ENCODE measurements at regions not wholly inside any gene's neighbourhood (a gene's known extent, or its start where the extent isn't known, plus 50 kb on each side); places are given as distances from the start of the nearest gene placed in this dataset.

DNA sequence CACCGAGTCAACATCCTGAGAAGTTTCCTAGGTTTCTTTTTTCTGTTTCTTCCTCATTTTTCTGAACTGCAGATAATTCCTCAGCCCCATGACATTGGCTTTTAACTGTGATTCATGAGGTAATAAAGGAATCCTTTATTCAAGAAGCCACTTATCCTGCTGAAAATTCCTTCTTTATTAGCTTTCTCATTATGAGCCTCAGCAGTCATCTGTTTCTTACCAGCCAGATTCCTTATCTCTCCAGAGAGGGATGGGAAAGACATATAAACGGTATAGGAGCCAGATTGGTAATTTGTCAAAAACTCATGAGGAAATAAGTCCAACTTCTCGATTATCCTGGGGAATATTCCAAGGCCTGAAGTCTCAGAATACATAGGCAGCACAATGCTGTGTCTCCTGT is 465.4 kb downstream of the ICE1 start:
- Histone ChIP-seq H3K36me3 (no peaks in the 10 kb centered on the region), H3K9me3 (ENCODE audit: low read depth) (no peaks in the 10 kb centered on the region), H3K9ac (no peak overlapping the region), H2AFZ (replicated peaks) (no peak overlapping the region), H4K20me1 (ENCODE audit: low read depth) (no peaks in the 10 kb centered on the region), H3K4me1 (no peaks in the 10 kb centered on the region), H3K27me3 (peaks cover 17% of the 10 kb centered on the region), H3K4me3 (no peak overlapping the region), H3F3A (ENCODE audit: low read depth) (no peaks in the 10 kb centered on the region), H3K4me2 (no peak overlapping the region), H3K79me2 (ENCODE audit: low read depth) (no peaks in the 10 kb centered on the region), H3K27ac (no peak overlapping the region)
- Mint-ChIP-seq H3K27ac (no peak overlapping the region), H3K9me3 (peaks cover 2% of the 10 kb centered on the region), H3K4me1 (peaks cover 29% of the 10 kb centered on the region), H3K27me3 (ENCODE audit: insufficient read depth, low read depth) (peaks cover 16% of the 10 kb centered on the region), H3K4me3 (no peak overlapping the region), H3K36me3 (no peaks in the 10 kb centered on the region)
- TF ChIP-seq EZH2 (IDR thresholded peaks at IDR 0.05): no peak
- no peak for TF ChIP-seq EZH2phosphoT487 (IDR thresholded peaks at IDR 0.05)
- TF ChIP-seq, protein P1, sequence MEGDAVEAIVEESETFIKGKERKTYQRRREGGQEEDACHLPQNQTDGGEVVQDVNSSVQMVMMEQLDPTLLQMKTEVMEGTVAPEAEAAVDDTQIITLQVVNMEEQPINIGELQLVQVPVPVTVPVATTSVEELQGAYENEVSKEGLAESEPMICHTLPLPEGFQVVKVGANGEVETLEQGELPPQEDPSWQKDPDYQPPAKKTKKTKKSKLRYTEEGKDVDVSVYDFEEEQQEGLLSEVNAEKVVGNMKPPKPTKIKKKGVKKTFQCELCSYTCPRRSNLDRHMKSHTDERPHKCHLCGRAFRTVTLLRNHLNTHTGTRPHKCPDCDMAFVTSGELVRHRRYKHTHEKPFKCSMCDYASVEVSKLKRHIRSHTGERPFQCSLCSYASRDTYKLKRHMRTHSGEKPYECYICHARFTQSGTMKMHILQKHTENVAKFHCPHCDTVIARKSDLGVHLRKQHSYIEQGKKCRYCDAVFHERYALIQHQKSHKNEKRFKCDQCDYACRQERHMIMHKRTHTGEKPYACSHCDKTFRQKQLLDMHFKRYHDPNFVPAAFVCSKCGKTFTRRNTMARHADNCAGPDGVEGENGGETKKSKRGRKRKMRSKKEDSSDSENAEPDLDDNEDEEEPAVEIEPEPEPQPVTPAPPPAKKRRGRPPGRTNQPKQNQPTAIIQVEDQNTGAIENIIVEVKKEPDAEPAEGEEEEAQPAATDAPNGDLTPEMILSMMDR (IDR thresholded peaks at IDR 0.05): no peak
- DNase-seq (ENCODE audit: low spot score): no peak

DNA sequence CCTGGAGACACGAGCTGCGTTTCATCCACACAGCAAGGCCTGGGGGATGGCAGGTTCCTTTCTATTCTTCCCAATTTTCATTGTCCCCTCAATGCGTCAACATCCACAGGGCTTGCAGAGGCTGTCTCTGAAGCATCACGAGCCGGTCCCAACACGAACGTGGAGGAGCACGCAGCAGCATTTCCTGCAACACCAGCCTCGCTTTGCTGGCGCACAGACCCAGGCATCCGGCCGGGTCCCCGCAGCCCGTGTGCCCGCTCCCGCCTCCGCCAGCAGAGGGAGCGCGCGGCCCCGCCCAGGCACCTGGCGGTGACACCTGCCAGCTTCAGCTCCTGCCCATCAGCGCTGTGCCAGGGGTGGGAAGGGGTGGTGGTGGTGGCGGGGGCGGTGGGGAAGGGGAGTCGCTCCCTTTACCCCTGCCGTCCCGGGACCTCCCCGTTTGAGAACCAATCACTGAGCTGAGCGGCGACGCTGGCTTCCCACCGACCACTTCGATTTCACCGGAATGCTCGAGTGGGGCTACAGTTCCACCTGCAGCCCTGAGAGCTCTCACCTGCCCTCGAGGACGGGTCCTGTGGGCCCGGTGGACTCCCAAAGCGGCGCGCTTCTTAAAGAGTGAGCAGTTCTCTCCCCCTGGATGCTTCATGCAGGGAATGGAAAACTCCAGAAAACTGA is 464.5 kb downstream of the ICE1 start:
- TF ChIP-seq, protein P1 (IDR thresholded peaks at IDR 0.05): peak; percentile 84
- TF ChIP-seq EZH2 (IDR thresholded peaks at IDR 0.05): no peak
- no peak overlapping the region for H3K27ac ChIP-seq
- H3K27me3 ChIP-seq: peaks cover 17% of the 10 kb centered on the region
- H3K9me3 ChIP-seq (ENCODE audit: low read depth): no peaks in the 10 kb centered on the region
- no peak overlapping the region for H3K4me3 Mint-ChIP-seq
- peaks cover 23% of the 10 kb centered on the region for H3K4me1 Mint-ChIP-seq
- peaks cover 11% of the 10 kb centered on the region for H3K27me3 Mint-ChIP-seq (ENCODE audit: insufficient read depth, low read depth)
- H2AFZ ChIP-seq (replicated peaks): peak overlapping the region; percentile 55
- no peaks in the 10 kb centered on the region for H3F3A ChIP-seq (ENCODE audit: low read depth)
- H3K36me3 Mint-ChIP-seq: no peaks in the 10 kb centered on the region
- no peaks in the 10 kb centered on the region for H3K4me1 ChIP-seq
- no peak overlapping the region for H3K9ac ChIP-seq
- H3K36me3 ChIP-seq: no peaks in the 10 kb centered on the region
- H3K4me3 ChIP-seq: no peak overlapping the region
- no peaks in the 10 kb centered on the region for H4K20me1 ChIP-seq (ENCODE audit: low read depth)
- peak; percentile 62 for DNase-seq (ENCODE audit: low spot score)
- H3K9me3 Mint-ChIP-seq: peaks cover 2% of the 10 kb centered on the region
- H3K27ac Mint-ChIP-seq: no peak overlapping the region
- no peaks in the 10 kb centered on the region for H3K79me2 ChIP-seq (ENCODE audit: low read depth)
- no peak overlapping the region for H3K4me2 ChIP-seq

DNA sequence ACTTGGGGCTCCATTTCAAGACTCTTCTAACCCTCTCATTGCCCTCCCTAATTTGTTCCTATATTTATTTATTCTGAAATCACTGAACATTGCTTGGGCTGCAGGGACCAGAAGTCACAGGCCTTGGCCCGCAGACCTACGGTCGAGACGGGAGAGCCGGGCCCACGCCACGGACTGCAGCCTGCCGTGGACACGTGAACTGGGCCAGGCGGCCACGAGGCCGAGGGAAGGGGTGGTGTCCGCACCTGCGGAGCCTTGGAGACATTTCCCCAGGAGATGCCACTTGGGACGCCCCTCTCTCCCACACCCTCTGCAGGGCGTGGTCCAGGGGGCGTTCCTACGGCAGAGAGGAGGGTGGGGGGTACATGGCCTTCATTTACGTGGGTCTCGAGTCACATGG is 463.9 kb downstream of the ICE1 start:
- no peaks in the 10 kb centered on the region for H3K4me1 ChIP-seq
- no peaks in the 10 kb centered on the region for H3K36me3 ChIP-seq
- no peaks in the 10 kb centered on the region for H3K9me3 ChIP-seq (ENCODE audit: low read depth)
- Mint-ChIP-seq H3K9me3 (peaks cover 2% of the 10 kb centered on the region), H3K27me3 (ENCODE audit: insufficient read depth, low read depth) (peaks cover 11% of the 10 kb centered on the region), H3K27ac (no peak overlapping the region), H3K4me1 (peaks cover 17% of the 10 kb centered on the region), H3K4me3 (no peak overlapping the region), H3K36me3 (no peaks in the 10 kb centered on the region)
- H3F3A ChIP-seq (ENCODE audit: low read depth): no peaks in the 10 kb centered on the region
- TF ChIP-seq, protein P1 (IDR thresholded peaks at IDR 0.05): no peak
- no peak for TF ChIP-seq EZH2 (IDR thresholded peaks at IDR 0.05)
- no peak for TF ChIP-seq EZH2phosphoT487 (IDR thresholded peaks at IDR 0.05)
- no peak for DNase-seq (ENCODE audit: low spot score)
- H3K4me3 ChIP-seq: no peak overlapping the region
- peaks cover 17% of the 10 kb centered on the region for H3K27me3 ChIP-seq
- no peak overlapping the region for H3K27ac ChIP-seq
- H3K4me2 ChIP-seq: no peak overlapping the region
- no peak overlapping the region for H2AFZ ChIP-seq (replicated peaks)
- no peaks in the 10 kb centered on the region for H3K79me2 ChIP-seq (ENCODE audit: low read depth)
- H4K20me1 ChIP-seq (ENCODE audit: low read depth): no peaks in the 10 kb centered on the region
- no peak overlapping the region for H3K9ac ChIP-seq

Measured in neural progenitor cell (in vitro differentiated cells).